Retinal pigment epithelial cell (primary cell): ENCODE measurements at regions not wholly inside any gene's neighbourhood (a gene's known extent, or its start where the extent isn't known, plus 50 kb on each side); places are given as distances from the start of the nearest gene placed in this dataset.

Experiments used
- DNase-seq: peaks from one replicate; pipeline ENCODE4 v3.0.0-alpha.2; 2010; ENCODE audit warnings: low read depth
- H3K4me3 ChIP-seq: 2 replicates; pipeline ENCODE4 v1.5.1; 2011; ENCODE audit warnings: mild to moderate bottlenecking, low read length, control low read depth, moderate library complexity
- TF ChIP-seq, protein P1 (sequence below): conservative IDR thresholded peaks from 2 replicates; pipeline ENCODE4 v1.5.1; 2011; ENCODE audit warnings: low read depth, low read length, control low read depth, inconsistent platforms

DNA sequence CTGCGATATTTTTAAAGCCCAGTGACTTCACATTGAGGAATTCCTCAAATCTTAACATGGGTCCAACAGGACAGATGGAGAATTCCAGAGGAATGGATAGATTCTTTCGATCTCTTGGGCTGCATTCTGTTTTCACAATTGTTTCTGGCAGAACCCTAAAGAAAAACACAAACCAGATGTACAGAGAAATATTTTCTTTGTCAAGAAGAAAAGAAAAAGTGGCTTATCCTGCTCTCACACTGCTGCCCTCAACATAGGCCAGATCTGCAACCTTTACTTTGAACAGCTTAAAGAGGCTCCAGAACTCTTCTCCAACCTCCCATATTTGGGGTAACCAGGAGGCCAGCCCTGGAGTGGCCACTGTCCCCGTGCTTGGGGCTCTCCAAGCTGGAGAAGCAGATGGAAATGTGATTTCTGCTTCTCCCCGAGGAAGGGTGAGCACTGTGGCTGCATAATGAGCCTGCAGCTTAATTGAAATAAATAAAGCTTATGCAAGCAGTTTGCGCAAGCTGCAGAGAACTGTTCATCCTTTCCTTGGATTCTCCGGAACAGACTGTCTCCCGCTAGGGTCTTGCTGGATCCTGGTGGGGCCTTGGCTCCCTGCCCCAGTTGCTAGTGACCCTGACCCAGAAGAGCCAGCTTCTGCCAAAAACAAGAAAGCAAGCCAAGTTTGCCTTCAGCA, 453.2 kb upstream of the PROK2 start:
- TF ChIP-seq, protein P1, sequence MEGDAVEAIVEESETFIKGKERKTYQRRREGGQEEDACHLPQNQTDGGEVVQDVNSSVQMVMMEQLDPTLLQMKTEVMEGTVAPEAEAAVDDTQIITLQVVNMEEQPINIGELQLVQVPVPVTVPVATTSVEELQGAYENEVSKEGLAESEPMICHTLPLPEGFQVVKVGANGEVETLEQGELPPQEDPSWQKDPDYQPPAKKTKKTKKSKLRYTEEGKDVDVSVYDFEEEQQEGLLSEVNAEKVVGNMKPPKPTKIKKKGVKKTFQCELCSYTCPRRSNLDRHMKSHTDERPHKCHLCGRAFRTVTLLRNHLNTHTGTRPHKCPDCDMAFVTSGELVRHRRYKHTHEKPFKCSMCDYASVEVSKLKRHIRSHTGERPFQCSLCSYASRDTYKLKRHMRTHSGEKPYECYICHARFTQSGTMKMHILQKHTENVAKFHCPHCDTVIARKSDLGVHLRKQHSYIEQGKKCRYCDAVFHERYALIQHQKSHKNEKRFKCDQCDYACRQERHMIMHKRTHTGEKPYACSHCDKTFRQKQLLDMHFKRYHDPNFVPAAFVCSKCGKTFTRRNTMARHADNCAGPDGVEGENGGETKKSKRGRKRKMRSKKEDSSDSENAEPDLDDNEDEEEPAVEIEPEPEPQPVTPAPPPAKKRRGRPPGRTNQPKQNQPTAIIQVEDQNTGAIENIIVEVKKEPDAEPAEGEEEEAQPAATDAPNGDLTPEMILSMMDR = no peak
- H3K4me3 ChIP-seq = no peak overlapping the region
- DNase-seq = no peak

DNA sequence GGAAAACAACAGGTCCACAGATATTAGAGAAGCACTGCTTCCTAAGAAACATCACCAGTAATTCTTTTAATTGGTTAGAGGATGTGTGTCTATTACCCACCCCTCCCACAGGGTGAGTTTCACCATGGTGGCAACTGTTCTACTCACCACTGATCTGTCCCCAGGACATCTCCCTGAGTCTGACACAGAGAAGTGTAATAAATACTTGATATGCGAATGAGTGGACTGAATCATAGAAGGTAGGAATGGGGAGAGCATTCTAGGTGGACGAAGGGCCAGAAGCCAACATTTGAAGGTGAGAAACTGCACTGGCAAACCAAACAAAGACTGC, 452.7 kb upstream of the PROK2 start:
- TF ChIP-seq, protein P1 = no peak
- DNase-seq = no peak
- no peak overlapping the region for H3K4me3 ChIP-seq

DNA sequence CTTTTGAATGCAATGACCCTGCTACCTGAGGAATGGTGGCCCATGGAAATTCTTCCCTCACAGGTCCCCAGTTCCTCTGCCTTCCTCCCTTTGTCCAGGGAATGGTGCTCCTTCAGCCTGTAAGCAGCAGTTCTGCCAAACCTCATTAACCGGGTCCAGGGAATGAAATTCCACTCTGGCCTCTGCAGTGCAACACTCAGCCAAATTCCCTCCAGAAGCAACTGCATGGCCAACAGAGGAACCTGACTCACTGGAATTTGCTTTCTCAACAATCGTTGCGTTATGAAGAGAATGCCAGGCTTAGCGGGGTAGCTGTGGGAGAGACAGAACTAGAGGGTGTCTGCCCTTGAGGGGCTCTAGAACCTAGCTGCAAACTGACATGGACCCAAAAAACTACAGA, 449.4 kb upstream of the PROK2 start:
- DNase-seq = peak; percentile 39
- H3K4me3 ChIP-seq = no peak overlapping the region
- TF ChIP-seq, protein P1 = no peak

DNA sequence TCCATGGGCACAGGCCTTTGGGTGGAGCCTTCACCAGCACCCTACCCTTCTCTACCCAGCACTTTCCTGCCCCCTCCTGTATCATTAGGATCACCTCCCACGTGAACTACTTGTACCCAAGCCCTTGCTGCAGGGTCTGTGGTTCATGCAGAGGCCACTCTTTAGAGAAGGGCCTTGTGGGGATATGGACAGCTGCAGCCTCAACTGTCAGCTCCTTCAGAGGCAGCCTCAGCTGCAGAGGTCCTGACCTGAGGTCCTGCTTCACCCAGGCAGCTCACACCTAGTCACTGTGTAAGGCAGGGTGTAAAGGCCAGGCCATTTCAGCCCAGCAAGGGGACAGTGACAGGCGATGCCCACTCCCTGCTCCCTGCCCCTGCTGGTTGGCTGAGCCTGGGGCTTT, 448.6 kb upstream of the PROK2 start:
- TF ChIP-seq, protein P1 = no peak

GRCh38 chr3:72232777-72233176, 447.8 kb upstream of the PROK2 start:
- H3K4me3 ChIP-seq = no peak overlapping the region
- TF ChIP-seq, protein P1 = no peak
- no peak for DNase-seq

More for the DNA sequence above, 448.6 kb upstream of the PROK2 start:
- H3K4me3 ChIP-seq = no peak overlapping the region
- DNase-seq = no peak

- no peak for DNase-seq
- H3K4me3 ChIP-seq = no peak overlapping the region
These were observed 447.4 kb upstream of the PROK2 start for GRCh38 chr3:72232331-72232730.

More at GRCh38 chr3:72232331-72232730, 447.4 kb upstream of the PROK2 start:
- TF ChIP-seq, protein P1 = no peak
